ENCODE measurements at regions not wholly inside any gene's neighbourhood (a gene's known extent, or its start where the extent isn't known, plus 50 kb on each side); places are given as distances from the start of the nearest gene placed in this dataset.

- TF ChIP-seq EZH2phosphoT487 (conservative IDR thresholded peaks at IDR 0.05; ENCODE audit: low read length) (no peak), CTCF (IDR thresholded peaks at IDR 0.05; ENCODE audit: insufficient read depth, low read length, poor library complexity, severe bottlenecking) (no peak)
- no peak overlapping the region for H3K4me2 ChIP-seq (ENCODE audit: low read depth, low read length, poor library complexity, severe bottlenecking)
- H3F3A ChIP-seq (ENCODE audit: insufficient read depth), result no peaks in the 10 kb centered on the region
- H3K9me3 ChIP-seq (ENCODE audit: insufficient read depth, low read length), result no peaks in the 10 kb centered on the region
- H4K20me1 ChIP-seq (ENCODE audit: low read depth, low read length), result no peaks in the 10 kb centered on the region
- H3K4me3 ChIP-seq (ENCODE audit: insufficient read depth, low read length, poor library complexity, severe bottlenecking), result no peak overlapping the region
- no peak overlapping the region for H3K27ac ChIP-seq (ENCODE audit: low read depth, low read length)
- no peaks in the 10 kb centered on the region for H3K27me3 ChIP-seq (ENCODE audit: low read length)
- H2AFZ ChIP-seq (ENCODE audit: low read depth, low read length, severe bottlenecking), result no peak overlapping the region
- H3K79me2 ChIP-seq (ENCODE audit: insufficient read depth, low read length), result no peaks in the 10 kb centered on the region
- H3K9me2 ChIP-seq (replicated peaks; ENCODE audit: insufficient read depth, low read length), result no peaks in the 10 kb centered on the region
- H3K9ac ChIP-seq (ENCODE audit: low read length), result no peak overlapping the region
- H3K36me3 ChIP-seq (ENCODE audit: low read length), result no peaks in the 10 kb centered on the region
These were observed 1083.8 kb upstream of the KLHL29 start for GRCh38 chr2:22301228-22301627.

- H3K9me2 ChIP-seq (replicated peaks; ENCODE audit: insufficient read depth, low read length), result no peaks in the 10 kb centered on the region
- no peaks in the 10 kb centered on the region for H4K20me1 ChIP-seq (ENCODE audit: low read depth, low read length)
- H3K36me3 ChIP-seq (ENCODE audit: low read length), result no peaks in the 10 kb centered on the region
- no peak for TF ChIP-seq CTCF (IDR thresholded peaks at IDR 0.05; ENCODE audit: insufficient read depth, low read length, poor library complexity, severe bottlenecking)
- TF ChIP-seq EZH2phosphoT487 (conservative IDR thresholded peaks at IDR 0.05; ENCODE audit: low read length), result no peak
- H3K79me2 ChIP-seq (ENCODE audit: insufficient read depth, low read length), result no peaks in the 10 kb centered on the region
- H3K4me2 ChIP-seq (ENCODE audit: low read depth, low read length, poor library complexity, severe bottlenecking), result no peak overlapping the region
- H3K9me3 ChIP-seq (ENCODE audit: insufficient read depth, low read length), result no peaks in the 10 kb centered on the region
- no peak overlapping the region for H3K9ac ChIP-seq (ENCODE audit: low read length)
- no peak overlapping the region for H2AFZ ChIP-seq (ENCODE audit: low read depth, low read length, severe bottlenecking)
- H3K4me3 ChIP-seq (ENCODE audit: insufficient read depth, low read length, poor library complexity, severe bottlenecking), result no peak overlapping the region
- H3K27ac ChIP-seq (ENCODE audit: low read depth, low read length), result no peak overlapping the region
- H3K27me3 ChIP-seq (ENCODE audit: low read length), result no peaks in the 10 kb centered on the region
- no peaks in the 10 kb centered on the region for H3F3A ChIP-seq (ENCODE audit: insufficient read depth)
These were observed 1058.7 kb upstream of the KLHL29 start for GRCh38 chr2:22326250-22326649.

GRCh38 chr2:22329211-22330154 lies 1055.5 kb upstream of the KLHL29 start:
- Histone ChIP-seq H4K20me1 (ENCODE audit: low read depth, low read length) (no peaks in the 10 kb centered on the region), H3K9me3 (ENCODE audit: insufficient read depth, low read length) (no peaks in the 10 kb centered on the region), H3K9ac (ENCODE audit: low read length) (no peak overlapping the region), H3K27ac (ENCODE audit: low read depth, low read length) (no peak overlapping the region), H3K4me3 (ENCODE audit: insufficient read depth, low read length, poor library complexity, severe bottlenecking) (no peak overlapping the region), H3K79me2 (ENCODE audit: insufficient read depth, low read length) (no peaks in the 10 kb centered on the region), H3K4me2 (ENCODE audit: low read depth, low read length, poor library complexity, severe bottlenecking) (no peak overlapping the region), H3K36me3 (ENCODE audit: low read length) (no peaks in the 10 kb centered on the region), H3K9me2 (replicated peaks; ENCODE audit: insufficient read depth, low read length) (no peaks in the 10 kb centered on the region), H3K27me3 (ENCODE audit: low read length) (no peaks in the 10 kb centered on the region), H2AFZ (ENCODE audit: low read depth, low read length, severe bottlenecking) (no peak overlapping the region), H3F3A (ENCODE audit: insufficient read depth) (no peaks in the 10 kb centered on the region)
- TF ChIP-seq EZH2phosphoT487 (conservative IDR thresholded peaks at IDR 0.05; ENCODE audit: low read length), result no peak
- no peak for TF ChIP-seq CTCF (IDR thresholded peaks at IDR 0.05; ENCODE audit: insufficient read depth, low read length, poor library complexity, severe bottlenecking)
